Activated CD4-positive, alpha-beta T cell treated with anti-CD3 and anti-CD28 coated beads, Interleukin-2, Interleukin-6, amounts not matched to agents 100 ng/mL and 50 ng/mL, durations not matched to agents 16 hours and 8 hours (primary cell): ENCODE measurements at regions not wholly inside any gene's neighbourhood (a gene's known extent, or its start where the extent isn't known, plus 50 kb on each side); places are given as distances from the start of the nearest gene placed in this dataset.

Experiments used
- DNase-seq: peaks from one replicate; pipeline ENCODE4 v3.0.0-alpha.2; 2020

- no peak for DNase-seq
Observed at GRCh38 chr10:35912615-35913569, 270.8 kb upstream of the FZD8 start.

DNA sequence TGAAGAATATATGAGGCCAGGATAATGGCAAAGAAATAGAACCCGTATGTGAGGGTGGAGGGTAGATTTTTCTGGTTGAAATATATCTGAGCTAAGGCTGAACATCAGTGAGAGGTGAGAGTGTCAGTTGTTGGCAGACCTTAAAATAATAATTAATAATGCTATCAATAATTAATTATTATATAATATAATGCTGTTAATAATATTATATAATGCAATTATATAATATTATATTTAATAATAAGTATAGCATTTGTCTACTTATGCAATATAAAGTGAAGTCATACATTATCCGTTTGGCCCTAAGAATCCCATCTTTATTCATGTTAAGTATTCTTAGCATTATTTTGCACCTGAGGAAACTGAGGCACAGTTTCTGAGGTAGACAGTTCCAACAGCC, 269.9 kb upstream of the FZD8 start:
- DNase-seq: no peak

- no peak for DNase-seq
Observed at GRCh38 chr10:35911233-35911632, 269.1 kb upstream of the FZD8 start.

- no peak for DNase-seq
Observed at GRCh38 chr10:35910234-35910633, 268.1 kb upstream of the FZD8 start.

DNA sequence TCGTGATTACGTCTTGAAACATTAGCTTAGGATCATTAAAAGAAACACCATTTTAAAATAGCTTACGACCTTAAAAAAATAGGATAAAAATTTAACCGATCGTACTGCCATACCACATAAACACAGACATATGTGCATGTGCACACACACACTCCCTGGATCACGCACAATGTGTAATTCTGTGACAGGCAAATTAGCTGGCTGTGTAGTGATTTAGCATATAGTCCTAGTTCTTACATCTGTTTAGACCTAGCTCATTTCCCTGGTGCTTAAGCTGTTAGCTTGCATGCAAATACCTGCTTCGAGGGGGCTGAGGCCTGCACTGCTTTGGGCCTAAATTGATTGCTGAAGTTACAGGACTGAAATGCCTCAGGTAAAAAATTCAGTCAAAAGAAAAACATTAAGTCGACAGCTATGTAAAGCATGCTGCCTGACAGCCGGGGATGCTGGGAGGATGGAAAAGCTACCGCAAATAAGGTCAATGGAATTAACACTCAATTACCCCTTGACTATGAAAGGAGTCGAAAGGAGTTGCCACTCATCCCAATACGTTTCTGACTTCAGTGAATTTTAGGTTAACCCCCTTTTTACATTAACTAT, 267.1 kb upstream of the FZD8 start:
- no peak for DNase-seq

DNA sequence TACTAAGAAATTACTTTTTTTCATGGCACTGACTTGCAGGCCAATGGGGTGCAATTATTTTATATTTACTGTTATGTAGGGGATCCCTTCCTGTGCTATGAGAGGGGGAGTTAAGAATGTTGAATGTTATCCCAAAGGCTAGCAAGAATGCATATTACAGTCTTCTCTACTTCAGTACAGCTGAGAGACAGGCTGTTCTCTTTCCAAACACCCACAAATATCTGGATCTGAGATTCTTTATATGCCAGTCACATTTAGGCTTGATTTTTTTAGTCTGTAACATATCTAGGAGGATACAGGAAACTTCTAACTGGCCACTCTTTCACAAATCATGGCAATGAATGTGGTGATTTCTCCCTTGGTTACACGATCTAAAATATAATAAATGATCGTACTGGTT, 266.4 kb upstream of the FZD8 start:
- DNase-seq: no peak

DNA sequence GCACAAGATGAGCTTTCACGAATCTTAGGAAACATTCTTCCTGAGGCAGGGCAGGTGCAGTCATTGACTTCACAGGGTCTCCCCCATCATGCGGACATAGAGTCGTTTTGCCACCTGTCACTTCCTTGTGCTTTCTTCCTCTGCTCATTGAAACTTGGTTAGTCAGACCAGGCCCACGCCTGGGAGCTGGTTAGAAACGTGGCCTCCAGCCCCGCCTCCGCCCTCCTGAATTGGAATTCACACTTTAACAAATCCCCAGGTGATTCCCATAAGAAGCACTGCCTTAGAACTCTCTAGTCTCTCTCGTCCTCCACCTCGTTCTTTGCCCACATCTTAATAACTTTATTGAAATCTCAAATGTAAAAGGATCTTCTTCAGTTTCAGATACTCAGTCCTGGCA, 265.5 kb upstream of the FZD8 start:
- no peak for DNase-seq

GRCh38 chr10:35906155-35906554, 264.1 kb upstream of the FZD8 start:
- DNase-seq: no peak

DNA sequence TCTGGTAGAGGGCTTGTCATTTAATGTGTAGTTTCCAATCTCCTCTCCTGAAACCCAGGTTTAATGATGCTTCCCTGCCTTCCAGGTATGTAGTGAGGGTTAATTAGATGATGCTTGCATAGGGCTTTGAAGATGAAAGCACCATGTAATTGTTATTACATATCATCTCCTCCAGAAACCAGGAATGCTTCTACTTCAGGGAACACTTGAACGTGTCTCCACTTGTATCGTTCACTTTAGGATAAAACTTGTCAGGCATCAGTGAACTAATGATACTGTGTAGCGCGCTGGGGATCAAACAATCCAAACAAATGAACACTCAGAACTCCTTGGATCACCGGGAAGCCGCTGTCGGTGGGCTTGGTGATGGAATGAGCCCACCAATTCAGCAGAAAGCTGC, 260.9 kb upstream of the FZD8 start:
- DNase-seq: no peak

DNA sequence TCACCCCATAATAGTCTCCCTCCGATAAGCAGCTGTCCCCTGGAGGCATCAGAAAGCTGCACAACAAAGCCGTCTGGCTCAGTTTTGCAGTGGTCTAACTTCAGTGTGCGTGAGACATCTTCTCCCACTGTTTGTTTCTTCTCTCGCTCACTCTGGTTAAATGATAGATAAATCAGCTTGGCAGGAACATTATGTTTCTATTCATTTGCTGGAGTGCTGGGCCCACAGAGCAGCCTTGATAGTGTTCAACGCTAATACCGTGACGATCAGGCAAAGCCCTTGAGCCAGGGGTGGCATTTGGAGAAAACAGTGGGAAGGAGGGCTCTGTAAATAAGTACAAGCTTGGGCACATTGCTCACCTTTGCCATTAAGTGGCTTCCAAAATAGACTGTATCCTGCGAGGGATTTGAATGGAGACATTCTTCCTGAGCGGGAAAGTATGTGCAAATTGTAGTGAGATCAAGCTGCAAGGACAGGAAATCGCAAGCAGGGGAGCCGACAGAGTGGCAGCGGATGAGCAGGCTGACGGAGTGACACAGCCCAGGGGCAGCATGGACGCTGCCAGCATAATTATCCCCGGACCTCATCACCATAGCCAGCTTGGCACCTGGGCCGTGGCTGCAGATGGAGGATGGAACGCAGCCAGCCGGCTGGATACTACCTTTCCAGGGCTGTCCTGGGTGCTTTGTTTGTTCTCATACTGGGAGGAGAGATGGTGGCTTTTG, 256.8 kb upstream of the FZD8 start:
- DNase-seq: no peak

- DNase-seq: no peak
Observed at GRCh38 chr10:35896001-35896400, 253.9 kb upstream of the FZD8 start.

GRCh38 chr10:35895331-35895730, 253.2 kb upstream of the FZD8 start:
- DNase-seq: no peak

- DNase-seq: no peak
Observed at GRCh38 chr10:35892526-35892925, 250.4 kb upstream of the FZD8 start.

GRCh38 chr10:35890676-35891495, 248.8 kb upstream of the FZD8 start:
- no peak for DNase-seq

- DNase-seq: no peak
Observed at GRCh38 chr10:35889971-35890675, 248.0 kb upstream of the FZD8 start.

- DNase-seq: no peak
Observed at GRCh38 chr10:35889226-35889625, 247.1 kb upstream of the FZD8 start.

- DNase-seq: no peak
Observed at GRCh38 chr10:35888400-35888799, 246.3 kb upstream of the FZD8 start.

GRCh38 chr10:35887685-35888084, 245.6 kb upstream of the FZD8 start:
- DNase-seq: no peak

DNA sequence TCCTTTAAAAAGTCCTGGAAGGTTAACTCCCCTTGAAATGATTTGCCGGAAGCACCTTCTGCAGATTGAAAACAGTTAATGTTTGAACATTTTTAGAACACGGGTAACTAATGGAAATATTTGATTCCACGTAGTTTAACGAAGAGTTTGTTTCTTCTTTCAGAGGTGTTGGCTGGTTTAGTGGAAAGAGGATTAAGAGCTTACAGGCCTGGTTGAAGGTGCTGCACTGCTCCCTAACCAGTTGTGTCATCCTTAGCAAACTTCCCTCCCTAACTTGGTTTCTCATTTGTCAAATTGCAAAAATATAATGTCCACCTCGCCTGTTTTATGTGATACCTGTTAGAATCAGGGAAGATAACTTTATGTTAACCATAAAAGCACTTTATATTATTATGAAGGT, 243.0 kb upstream of the FZD8 start:
- no peak for DNase-seq

DNA sequence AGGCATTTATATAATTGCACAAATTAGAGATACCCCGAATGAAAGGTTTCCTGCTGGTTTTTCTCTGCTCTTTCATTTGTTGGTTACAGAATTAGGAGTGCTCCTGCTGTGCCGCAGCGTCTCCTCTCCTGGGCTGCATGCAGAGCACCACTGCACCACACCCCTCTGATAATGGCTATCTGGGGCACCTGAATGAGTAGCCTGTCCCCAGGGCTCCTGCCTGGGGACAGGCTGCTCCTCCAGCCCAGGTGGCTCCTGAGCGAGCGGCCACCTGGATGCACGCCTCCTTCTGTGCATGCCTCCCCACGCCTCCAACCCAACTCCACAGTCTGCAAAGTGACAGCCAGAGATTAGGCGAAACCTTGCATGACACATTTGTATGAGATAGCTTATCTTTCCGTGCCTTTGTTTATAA, 242.6 kb upstream of the FZD8 start:
- DNase-seq: no peak

- DNase-seq: no peak
Observed at GRCh38 chr10:35882422-35883150, 240.5 kb upstream of the FZD8 start.

GRCh38 chr10:35881320-35881719, 239.2 kb upstream of the FZD8 start:
- no peak for DNase-seq
